ENCODE measurements at regions not wholly inside any gene's neighbourhood (a gene's known extent, or its start where the extent isn't known, plus 50 kb on each side); places are given as distances from the start of the nearest gene placed in this dataset.
"Not testable (repeated sequence)": the region's sequence is repeated elsewhere in the genome, so short reads cannot be mapped to it uniquely, and the experiment has no call there.

DNA sequence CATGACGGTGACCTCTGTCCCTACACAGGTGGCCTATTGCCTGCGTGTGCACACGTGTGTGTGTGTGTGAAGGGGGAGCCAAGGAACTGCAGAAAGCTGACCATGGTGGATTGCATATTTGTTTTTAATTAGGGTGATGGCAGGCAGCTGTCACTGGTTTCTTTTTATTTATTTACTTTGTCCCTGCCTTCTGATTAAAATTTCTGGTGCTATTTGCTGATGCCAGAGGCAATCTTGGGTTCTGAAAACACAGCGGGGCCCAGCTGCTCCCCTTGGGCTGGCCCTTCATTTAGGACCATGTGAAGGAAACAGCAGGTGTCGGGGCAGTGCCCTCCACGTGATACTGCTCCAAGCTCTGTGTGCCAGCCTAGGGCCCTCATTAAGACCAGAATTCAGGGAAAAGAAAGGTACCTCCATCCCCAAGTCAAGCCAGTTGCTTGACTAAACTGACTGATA is 71.3 kb upstream of the PODXL start:
- no peak for DNase-seq

DNA sequence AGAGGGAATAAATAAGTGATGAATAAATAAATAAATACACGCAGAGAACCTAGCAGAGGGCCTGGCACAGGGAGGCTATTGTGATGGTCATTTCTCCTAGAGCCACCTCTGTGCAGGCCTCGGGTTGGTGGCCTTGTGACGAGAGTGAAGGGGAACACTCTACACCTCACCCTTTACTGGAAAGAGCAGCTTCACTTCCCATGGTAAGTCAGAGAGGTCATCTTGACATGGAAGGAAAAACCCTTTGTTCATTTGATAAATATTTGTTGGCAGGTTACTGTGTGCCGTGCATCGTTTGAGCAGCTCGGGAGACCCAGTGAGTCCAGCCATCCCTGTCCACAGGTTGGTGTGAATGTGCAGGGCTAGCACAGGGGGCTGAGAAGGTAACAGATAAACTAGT is 70.2 kb upstream of the PODXL start:
- DNase-seq = no peak

DNA sequence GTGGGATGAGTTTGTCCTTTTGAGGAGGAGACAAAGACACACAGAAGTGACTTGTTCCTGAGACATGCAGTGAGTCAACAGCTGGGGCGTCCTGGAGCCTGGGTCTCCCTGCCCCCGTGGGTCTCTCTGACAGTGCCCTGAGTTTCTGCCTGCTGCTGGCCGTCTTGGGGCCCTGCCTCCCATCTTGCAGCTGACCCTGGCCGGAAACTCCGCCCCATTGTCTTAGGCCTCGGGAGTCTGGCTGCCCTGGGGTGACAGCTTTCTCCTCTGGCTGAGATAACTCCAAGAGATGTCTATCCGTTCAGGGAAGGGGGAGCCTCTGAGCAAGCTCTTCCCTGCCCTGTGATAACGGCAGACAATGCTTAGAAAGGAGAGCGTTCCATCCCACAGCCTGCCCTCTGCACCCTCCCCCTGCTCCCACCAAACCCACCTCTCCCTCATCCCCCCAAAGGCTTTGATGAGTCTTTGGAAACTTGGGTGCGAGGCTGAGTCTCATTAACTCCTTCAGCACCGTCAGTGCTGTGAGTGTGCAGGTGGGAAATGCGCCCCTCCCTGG is 69.5 kb upstream of the PODXL start:
- DNase-seq = no peak

DNA sequence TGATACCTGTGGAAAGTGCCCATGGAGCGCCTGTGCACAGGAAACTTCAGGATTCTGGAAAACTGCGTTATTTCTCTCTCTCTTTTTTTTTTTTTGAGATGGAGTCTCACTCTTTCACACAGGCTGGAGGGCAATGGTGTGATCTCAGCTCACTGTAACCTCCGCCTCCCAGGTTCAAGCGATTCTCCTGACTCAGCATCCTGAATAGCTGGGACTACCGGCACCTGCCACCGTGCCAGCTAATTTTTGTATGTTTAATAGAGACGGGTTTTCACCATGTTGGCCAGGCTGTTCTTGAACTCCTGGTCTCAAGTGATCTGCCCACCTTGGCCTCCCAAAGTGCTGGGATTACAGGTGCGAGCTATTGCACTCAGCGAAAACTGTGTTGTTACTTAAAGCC is 68.9 kb upstream of the PODXL start:
- not testable (repeated sequence) for DNase-seq

DNA sequence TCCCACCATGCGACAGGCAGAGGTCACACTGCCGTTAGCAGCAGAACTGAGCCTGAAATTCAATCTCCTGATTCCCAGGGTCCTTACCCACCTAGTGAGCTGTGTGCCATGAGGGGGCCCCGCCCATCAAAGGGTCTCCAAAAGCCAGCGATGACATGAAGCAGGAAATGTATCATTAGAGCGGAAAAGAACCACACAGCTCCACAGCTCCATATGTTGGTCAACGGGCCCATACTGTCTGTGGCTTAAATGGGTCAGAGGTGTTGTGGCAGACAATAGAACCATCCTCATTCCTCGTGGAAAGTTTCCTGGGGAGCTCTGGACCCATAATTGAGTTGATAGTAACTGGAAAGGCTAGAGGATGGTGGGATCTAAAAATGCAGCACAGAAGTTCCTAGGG is 68.1 kb upstream of the PODXL start:
- no peak for DNase-seq

DNA sequence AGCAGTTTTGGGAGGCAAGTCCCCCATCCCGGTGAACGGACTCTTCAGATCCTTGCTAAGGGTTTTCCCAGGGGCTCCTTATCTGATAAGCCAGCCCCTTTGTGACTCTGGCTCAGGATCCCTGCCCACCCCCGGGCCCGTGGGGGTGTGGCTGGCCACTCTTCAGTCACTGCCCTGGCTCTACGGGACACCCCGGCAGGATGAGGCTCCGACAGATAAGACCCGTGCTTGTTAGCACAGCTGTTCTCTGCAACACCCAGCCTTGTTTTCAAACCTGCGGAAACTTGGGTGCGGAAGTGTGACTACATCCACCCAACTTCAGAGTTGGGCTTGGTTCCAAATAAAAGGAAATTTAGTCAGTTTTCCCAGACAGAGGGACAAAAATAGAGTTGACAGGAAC is 66.7 kb upstream of the PODXL start:
- no peak for DNase-seq

DNA sequence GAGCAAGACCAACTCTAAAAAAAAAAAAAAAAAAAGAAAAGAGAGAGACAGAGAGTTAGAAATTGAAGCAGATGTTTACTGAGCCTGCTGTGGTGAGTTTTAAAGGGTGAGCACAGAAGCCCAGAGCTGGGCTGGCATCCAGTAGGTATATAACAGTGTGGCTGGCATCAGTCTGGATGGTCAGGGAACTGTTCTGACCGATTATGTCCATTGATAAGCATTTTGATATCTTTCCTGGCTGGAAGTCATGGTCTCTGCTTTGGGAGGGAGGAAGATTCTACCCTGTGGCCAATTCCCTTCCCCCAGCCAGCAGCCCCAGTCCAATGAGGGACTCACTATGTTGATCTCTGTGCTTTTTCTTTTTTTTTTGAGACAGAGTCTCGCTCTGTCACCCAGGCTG is 65.2 kb upstream of the PODXL start:
- DNase-seq = no peak

DNA sequence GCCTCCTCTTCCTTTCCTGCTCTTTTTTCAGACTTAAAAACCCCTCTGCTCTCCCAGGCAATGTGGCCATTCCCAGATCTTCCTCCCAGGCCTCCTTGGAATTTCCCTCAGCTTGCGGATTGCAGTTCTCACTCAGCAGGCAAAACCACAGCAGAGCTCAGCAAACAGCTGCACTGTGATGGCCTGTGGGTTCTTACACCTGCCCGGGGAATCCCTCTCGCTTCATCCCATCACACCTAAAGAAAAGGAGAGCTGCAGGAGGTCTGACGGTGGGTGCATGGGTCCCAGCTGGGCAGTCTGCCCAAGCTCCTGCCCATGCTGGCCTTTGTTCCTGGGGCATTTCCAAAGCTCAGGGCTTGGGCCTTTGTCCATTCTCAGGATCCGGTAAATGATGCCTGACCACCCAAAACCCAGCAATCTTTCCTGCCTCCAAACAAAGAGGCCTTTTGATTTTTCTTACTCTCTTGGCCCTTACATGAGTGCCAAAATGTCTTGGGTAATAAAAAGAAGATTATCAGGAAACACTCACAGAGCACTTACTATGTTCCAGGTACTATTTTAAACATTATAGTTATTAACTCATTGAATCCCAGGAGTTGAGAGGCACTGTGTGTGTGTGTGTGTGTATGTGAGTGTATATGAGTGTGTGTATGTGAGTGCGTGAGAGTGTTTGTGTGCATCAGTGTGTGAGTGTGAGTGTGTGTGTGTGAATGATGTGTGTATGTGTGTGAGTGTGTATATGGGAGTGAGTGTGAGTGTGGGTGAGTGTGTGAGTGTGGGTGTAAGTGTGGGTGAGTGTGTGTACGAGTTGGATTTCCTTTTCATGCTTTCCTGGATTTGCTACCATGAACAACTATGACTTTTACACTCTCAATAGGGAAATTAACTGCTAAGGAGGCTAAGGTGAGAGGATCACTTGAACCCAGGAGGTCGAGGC is 64.5 kb upstream of the PODXL start:
- no peak for DNase-seq

DNA sequence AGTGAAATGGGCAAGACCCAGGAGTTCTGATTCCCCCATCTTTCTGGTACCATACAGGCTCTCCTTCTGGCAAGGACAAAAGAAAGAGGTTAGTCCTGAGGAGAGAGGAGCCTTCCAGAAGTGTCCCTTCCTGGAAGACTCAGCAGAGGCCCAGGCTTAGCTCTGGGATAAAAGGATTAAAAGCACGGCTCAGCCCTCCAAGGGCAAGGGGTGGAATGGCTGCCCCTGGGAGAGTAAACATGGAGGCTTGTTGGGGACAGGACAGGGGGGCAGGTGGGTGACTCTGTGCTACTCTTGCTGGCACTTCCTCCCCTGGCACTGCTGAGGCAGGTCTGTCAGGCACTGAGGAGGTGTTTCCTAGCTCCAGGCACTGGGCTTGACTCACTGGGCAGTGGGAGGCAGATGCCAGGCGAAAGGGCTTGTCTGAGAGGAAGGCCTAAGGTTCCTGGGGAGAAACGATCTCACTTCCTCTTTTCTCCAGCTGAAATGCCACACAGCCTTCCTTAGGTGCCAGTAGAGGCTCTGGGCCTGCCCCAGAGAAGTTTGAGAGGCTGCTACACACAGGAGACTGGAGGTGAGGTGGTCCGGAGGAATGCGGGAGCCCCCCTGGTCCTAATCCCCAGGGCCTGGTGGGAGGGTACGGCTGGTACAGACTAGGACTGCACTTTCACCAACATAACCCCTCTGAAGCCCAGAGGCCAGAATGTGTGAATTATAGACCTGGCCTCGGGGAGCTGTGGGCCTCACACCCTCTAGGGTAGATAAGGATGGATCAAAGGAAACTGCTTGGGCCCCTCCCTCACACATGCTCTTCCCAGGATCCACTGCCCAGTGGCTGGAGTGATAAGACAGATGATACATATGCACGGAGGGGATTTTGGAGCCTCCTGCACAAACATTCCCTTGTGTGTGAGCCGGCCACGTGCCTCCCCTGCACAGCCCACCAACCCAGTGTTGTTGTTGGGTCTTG is 63.2 kb upstream of the PODXL start:
- no peak for DNase-seq

DNA sequence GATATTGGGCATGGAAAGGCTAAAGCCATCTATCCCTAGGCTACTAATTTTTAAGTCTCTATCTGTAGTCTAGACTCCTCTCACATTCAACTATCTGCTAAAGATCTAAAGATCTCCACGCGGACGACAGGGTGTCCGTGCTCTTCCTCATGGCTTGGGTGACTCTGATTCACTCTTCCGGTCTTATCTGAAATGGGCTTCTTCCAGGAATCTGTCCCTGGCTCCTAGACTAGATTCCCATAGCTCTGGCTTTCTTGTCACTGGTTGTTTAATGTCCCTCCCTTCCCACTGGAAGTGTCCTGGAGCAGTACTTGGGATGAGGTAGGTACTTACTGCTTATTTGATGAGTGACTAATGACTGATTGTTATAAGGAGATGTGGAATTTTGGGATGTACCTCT is 62.0 kb upstream of the PODXL start:
- DNase-seq = no peak

DNA sequence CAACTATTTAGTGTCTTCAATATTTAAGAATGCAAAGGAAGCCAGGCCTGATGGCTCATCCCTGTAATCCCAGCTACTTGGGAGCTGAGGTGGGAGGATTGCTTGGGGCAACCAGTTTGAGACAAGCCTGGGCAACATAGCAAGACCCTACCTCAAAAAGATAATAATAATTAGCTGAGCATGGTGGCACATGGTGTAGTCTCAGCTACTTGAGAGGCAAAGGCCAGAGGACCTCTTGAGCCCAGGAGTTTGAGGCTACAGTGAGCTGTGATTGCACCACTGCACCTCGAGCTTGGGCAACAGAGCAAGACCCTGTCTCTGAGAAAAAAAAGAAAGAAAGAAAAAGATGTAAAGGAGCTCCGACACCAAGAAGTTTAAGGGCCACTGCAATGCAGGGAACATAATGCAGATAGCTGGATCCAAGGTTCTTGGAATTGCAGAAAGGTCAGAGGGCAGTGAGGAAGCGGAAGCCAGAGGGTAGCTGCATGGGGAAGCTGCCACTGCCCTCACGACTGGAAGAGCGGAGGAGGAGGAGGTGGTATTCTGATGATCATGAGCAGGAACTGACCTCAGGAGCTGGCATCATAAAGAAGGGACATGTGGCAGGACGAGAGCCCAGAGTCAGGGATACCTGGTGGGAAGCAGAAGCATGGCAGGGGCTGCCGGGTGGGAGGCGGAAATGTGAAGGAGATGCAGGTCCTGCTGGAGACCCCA is 60.2 kb upstream of the PODXL start:
- DNase-seq = no peak

DNA sequence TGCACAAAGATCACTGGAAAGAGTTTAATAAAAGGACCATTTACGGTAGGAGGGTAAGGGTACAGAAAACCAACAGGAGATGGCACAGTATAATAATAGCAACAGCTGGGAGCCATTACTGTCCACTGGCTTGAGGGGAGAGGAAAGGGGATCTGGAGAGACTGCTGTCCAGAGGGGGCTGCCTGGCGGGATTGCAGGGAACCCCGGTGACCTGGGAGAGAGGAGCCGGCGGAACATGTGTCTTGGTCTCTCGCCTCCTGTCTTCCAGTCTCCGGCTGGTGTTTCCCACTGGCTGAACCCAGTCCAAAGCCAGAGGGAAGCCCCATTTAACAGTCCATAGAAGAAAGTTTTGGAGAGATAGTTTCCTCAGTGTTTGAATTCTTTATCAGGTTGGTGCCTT is 57.5 kb upstream of the PODXL start:
- no peak for DNase-seq

DNA sequence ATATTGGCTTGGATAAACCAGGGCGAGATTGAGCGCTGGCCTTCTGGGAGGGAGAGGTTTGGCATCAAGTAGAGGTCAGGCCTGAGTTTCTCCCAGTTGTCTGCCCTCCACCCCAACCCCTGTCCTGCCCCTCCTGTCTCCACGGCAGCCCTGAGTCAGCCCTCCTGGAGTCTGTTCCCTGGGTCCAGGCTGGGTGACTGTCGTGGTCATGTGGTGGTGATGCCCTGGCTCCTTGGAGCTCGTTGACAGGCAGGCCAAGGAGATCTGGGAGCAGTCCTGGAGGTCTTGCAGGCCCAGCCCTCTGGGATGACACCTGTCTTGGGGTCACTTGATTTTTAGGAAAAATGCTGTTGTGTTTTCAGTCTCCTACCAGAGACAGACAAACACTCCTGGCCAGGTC is 53.6 kb upstream of the PODXL start:
- no peak for DNase-seq

DNA sequence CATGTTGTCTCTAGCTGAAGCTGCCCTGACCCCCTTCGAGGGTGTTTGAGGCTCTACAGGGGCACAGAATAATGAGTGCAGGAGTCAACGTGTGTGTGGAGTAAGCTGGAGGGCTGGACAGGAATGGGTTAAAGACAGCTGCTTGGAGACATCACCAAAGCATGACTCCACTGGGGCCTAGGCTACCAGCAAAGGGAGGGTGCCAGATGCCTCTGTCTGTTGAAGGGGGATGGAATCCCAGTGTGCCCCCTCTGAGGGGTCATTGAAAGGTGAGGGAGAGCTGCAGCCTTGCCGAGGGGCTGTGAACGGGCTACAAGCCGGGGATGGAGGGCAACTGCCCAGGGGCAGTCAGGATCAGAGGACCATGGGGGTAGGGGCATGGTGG is 51.7 kb upstream of the PODXL start:
- DNase-seq = no peak

DNA sequence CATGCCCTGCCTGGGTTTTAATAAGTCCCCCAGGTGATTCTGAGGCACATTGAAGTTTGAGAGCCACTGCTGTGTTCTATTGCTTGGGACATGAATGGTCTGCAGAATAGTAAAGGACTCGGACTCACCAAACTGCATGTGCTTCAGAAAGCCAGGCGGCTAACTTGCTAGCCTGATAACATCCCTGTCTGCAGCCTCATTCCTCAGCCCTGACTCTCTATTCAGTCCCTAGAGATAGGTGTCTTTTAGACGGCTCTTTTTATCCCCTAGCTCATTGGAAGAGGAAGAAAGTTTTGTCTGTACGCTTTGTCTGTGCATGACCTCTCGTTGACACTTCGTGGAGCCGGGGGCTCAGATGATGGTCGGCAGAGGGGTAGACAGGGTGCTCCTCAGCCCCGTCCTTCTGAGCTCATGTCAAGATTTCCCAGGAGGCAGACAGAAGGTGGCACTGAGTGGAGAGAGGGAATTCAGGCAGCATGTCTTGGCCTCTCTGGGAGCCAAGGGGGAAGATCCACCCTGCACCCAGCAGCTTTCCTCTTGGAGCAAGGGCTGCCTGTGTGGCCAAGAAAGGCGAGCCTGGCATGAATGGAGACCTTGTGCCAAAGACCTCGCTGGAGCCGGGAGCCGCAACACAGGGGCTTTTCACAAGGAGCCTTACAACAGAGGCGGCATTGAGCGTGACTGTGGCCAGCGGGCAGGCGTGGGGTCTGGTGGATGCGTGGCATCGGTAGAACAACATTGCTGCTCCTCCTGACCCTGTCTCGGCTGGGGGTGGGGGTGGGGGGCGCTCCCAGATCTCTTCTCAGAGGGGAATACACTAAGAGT is 51.1 kb upstream of the PODXL start:
- DNase-seq = no peak

DNA sequence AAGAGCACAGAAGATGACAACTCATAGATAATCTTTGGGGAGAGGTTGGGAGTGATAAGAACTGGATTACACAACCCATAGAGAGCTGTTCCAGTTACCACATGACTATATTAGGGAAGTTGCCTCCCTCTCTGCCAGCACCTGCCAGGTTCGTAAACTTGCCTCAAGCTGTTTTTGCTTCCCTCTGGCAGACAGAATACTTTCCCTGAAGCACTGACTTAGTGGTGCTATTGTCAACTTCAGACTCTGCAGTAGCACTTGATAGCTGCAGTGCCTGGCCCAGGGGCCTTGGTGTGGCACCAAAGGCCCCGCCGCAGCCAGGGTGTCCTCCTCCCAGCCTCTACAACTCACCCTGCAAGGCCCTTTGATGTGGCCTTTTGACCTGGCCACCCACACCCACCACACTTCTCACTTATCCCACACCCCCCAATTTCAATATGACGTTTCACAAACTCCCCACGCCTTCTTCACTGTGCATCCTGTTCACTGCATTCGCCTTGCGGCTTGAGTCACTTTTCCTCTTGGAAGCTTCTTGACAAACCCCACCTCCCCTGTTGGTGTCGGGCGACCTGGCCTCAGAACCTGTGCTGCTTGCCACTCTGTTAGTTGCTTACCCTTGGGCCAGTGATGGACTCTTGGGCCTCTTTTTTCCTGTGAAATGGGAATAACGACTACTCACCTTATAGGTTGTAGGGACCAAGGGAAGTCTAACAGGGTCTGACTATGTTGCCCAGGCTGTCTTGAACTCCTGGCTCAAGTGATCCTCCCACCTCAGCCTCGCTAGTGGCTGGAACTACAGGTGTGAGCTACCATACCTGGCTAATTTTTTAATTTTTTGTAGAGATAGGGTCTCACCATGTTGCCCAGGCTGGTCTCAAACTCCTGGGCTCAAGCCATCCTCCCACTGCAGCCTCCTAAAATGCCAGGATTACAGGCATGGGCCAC is 50.2 kb upstream of the PODXL start:
- no peak for DNase-seq
